Neuronal stem cell (in vitro differentiated cells): ENCODE measurements at regions not wholly inside any gene's neighbourhood (a gene's known extent, or its start where the extent isn't known, plus 50 kb on each side); places are given as distances from the start of the nearest gene placed in this dataset.

Experiments
- DNase-seq: peaks from one replicate; pipeline ENCODE4 v3.0.0-alpha.2; 2013; ENCODE audit warnings: low spot score
- H2AFZ ChIP-seq: one replicate; pipeline ENCODE4 v1.6.1; 2013; ENCODE audit warnings: mild to moderate bottlenecking, low read length, inconsistent platforms
- H2AK5ac ChIP-seq: 2 replicates; pipeline ENCODE4 v1.6.1; 2013; ENCODE audit warnings: low read depth, mild to moderate bottlenecking, inconsistent platforms, low read length, moderate library complexity, mixed read lengths
- H2BK120ac ChIP-seq: 2 replicates; pipeline ENCODE4 v1.6.1; 2013; ENCODE audit warnings: low read depth, mild to moderate bottlenecking, inconsistent platforms, low read length, moderate library complexity, mixed read lengths
- H2BK12ac ChIP-seq: one replicate; pipeline ENCODE4 v1.6.1; 2013; ENCODE audit warnings: low read length, inconsistent platforms
- H2BK15ac ChIP-seq: 2 replicates; pipeline ENCODE4 v1.6.1; 2013; ENCODE audit warnings: mild to moderate bottlenecking, low read length, inconsistent platforms, mixed read lengths
- H2BK5ac ChIP-seq: one replicate; pipeline ENCODE4 v1.6.1; 2013; ENCODE audit warnings: inconsistent platforms, mild to moderate bottlenecking, low read length, moderate library complexity
- H3K14ac ChIP-seq: one replicate; pipeline ENCODE4 v1.6.1; 2013; ENCODE audit warnings: low read length, inconsistent platforms
- H3K18ac ChIP-seq: 2 replicates; pipeline ENCODE4 v1.6.1; 2013; ENCODE audit warnings: low read length, inconsistent platforms
- H3K23ac ChIP-seq: 2 replicates; pipeline ENCODE4 v1.6.1; 2013; ENCODE audit warnings: low read depth, mild to moderate bottlenecking, mixed read lengths, low read length, inconsistent platforms; ENCODE audit not compliant: poor library complexity
- H3K27ac ChIP-seq: replicated peaks from 3 replicates; pipeline ENCODE4 v1.5.1; 2013; ENCODE audit warnings: low read length, inconsistent platforms
- H3K27me3 ChIP-seq, 3 experiments: 2 replicates each; pipeline ENCODE4 v1.6.1; 2013; ENCODE audit warnings: low read length in 3 of 3, mild to moderate bottlenecking in 2 of 3, inconsistent platforms in 1 of 3, low read depth in 1 of 3, mixed read lengths in 1 of 3, moderate library complexity in 1 of 3; ENCODE audit not compliant: control insufficient read depth in 3 of 3, insufficient read depth in 3 of 3
- H3K36me3 ChIP-seq, 2 donors: replicated peaks in 1 of 2; 2 replicates each; pipeline ENCODE4 v1.6.1; 2013; ENCODE audit warnings: low read length in 2 of 2; ENCODE audit not compliant: control insufficient read depth in 2 of 2, insufficient read depth in 2 of 2
- H3K4ac ChIP-seq: 2 replicates; pipeline ENCODE4 v1.6.1; 2013; ENCODE audit warnings: inconsistent platforms, mild to moderate bottlenecking, low read length, moderate library complexity
- H3K4me1 ChIP-seq, 2 donors: 1 replicate in 1 of 2; 2 replicates in 1 of 2; pipeline ENCODE4 v1.6.1; 2013; ENCODE audit warnings: low read length in 2 of 2, low read depth in 1 of 2; ENCODE audit not compliant: control insufficient read depth in 2 of 2, insufficient read depth in 1 of 2
- H3K4me2 ChIP-seq: one replicate; pipeline ENCODE4 v1.6.1; 2013; ENCODE audit warnings: mild to moderate bottlenecking, low read length, inconsistent platforms; ENCODE audit not compliant: insufficient read depth, poor library complexity, severe bottlenecking
- H3K4me3 ChIP-seq, 2 donors: 2 replicates each; pipeline ENCODE4 v1.5.1; 2013; ENCODE audit warnings: low read length in 2 of 2, mild to moderate bottlenecking in 2 of 2, inconsistent platforms in 1 of 2, moderate library complexity in 1 of 2
- H3K79me1 ChIP-seq: one replicate; pipeline ENCODE4 v1.6.1; 2013; ENCODE audit warnings: low read depth, mild to moderate bottlenecking, inconsistent platforms, low read length, moderate library complexity
- H3K9ac ChIP-seq: one replicate; pipeline ENCODE4 v1.6.1; 2013; ENCODE audit warnings: mild to moderate bottlenecking, low read depth, low read length, inconsistent platforms; ENCODE audit not compliant: poor library complexity
- H3K9me3 ChIP-seq, 2 donors: replicated peaks in 1 of 2; 2 replicates each; pipeline versions ENCODE3 to v1.6.1; 2013; ENCODE audit warnings: low read length in 2 of 2, mild to moderate bottlenecking in 2 of 2, inconsistent platforms in 1 of 2, low read depth in 1 of 2, mixed read lengths in 1 of 2, moderate library complexity in 1 of 2; ENCODE audit not compliant: control insufficient read depth in 2 of 2, insufficient read depth in 1 of 2
- H4K8ac ChIP-seq: one replicate; pipeline ENCODE4 v1.6.1; 2013; ENCODE audit warnings: low read depth, mild to moderate bottlenecking, inconsistent platforms, low read length, moderate library complexity
- H4K91ac ChIP-seq: one replicate; pipeline ENCODE4 v1.6.1; 2013; ENCODE audit warnings: low read length, low read depth, mild to moderate bottlenecking, inconsistent platforms; ENCODE audit not compliant: poor library complexity
- WGBS, 2 donors: extraction: QIAGEN DNeasy Blood & Tissue Kit; methylation state at CpG; one replicate each; pipeline ENCODE4 v1.1.7; 2013; ENCODE audit warnings: missing lambda C conversion rate in 2 of 2, mixed read lengths in 1 of 2; ENCODE audit not compliant: insufficient read length in 2 of 2, insufficient replicate concordance in 1 of 2; ENCODE audit errors: extremely low coverage in 2 of 2; 5-methylcytosine and 5-hydroxymethylcytosine counted together

DNA sequence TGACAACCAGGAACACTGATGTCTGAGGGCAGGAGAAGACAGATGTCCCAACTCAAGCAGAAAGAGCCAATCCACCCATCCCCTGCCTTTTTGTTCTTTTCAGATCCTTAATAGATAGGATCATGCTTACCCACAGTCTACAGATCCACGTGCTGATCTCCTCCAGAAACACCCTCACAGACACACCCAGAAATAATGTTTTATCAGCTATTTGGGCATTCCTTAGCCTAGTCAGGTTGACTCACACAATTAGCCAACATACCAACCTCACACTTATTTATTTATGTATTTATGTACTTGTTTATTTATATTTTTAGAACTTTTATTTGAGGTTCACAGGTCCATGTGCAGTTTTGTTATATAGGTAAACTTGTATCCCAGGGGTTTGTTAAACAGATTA, 151.5 kb upstream of the IL12B start:
- Histone ChIP-seq H3K27ac (no peak overlapping the region), H3K27me3 (no peaks in the 10 kb centered on the region), H3K4me1 (no peaks in the 10 kb centered on the region), H3K4ac (no peak overlapping the region), H2AK5ac (no peak overlapping the region), H3K79me1 (no peaks in the 10 kb centered on the region), H2BK15ac (no peak overlapping the region), H3K4me3 (no peak overlapping the region), H2BK12ac (no peak overlapping the region), H3K9ac (no peak overlapping the region), H2AFZ (no peak overlapping the region), H3K23ac (no peak overlapping the region), H3K14ac (no peak overlapping the region), H3K9me3 (no peaks in the 10 kb centered on the region), H3K4me2 (no peak overlapping the region), H3K18ac (no peak overlapping the region), H4K91ac (no peak overlapping the region), H3K36me3 (no peaks in the 10 kb centered on the region), H2BK5ac (no peak overlapping the region), H4K8ac (no peak overlapping the region), H2BK120ac (no peak overlapping the region)
- DNase-seq: no peak
- no CpG with 5 or more reads among the region's 1 CpG for WGBS, 2 donors

DNA sequence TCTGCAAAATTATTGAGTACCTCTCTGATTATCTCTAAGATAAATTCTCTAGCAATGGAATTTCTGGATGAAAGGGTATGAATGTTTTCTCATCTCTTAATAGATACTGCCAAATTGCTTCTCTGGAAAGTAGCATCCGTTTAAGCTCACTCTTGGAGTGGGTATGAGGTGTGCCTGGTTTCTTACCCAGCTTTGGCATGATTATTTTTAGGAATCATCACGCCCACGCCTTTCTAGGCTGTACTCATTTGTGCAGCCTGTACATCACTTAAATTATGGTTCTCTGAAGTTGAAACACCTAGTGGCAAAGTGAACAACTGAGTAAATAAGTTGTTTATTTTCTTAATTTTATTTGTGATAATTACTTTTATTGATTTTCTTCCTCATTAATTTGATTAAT, 156.5 kb upstream of the IL12B start:
- Histone ChIP-seq H3K9me3 (peaks cover 0 to 1% of the 10 kb centered on the region in 2 donors), H3K27me3 (no peaks in the 10 kb centered on the region), H3K36me3 (no peaks in the 10 kb centered on the region)

DNA sequence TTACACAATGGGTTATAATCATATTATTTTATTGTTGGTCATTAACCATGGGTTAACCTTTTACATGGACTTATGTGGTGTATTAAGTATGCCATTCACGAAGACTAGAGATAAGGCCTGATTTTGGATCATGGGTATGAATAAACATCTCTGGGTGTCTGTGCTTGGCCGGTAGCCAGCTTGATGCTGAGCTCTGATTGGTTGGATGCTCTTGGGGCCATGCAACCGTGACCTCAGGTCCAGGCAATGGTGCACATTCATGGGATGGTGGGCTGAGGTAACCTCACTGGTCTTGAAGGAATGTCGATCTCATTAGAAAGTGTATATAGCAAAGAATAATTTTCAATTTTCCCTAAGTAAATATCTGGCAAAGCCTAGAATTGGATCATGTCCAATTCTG, 158.2 kb upstream of the IL12B start:
- H2BK15ac ChIP-seq: no peak overlapping the region
- no peak overlapping the region for H3K4ac ChIP-seq
- H3K27me3 ChIP-seq: no peaks in the 10 kb centered on the region
- no peak overlapping the region for H2BK12ac ChIP-seq
- H2BK5ac ChIP-seq: no peak overlapping the region
- H3K4me2 ChIP-seq: no peak overlapping the region
- H3K79me1 ChIP-seq: no peaks in the 10 kb centered on the region
- peaks cover 0 to 1% of the 10 kb centered on the region in 2 donors for H3K9me3 ChIP-seq
- H3K23ac ChIP-seq: no peak overlapping the region
- no CpG with 5 or more reads among the region's 4 CpGs for WGBS, 2 donors
- no peak overlapping the region for H2AK5ac ChIP-seq
- H3K4me3 ChIP-seq: no peak overlapping the region
- no peak overlapping the region for H2AFZ ChIP-seq
- no peak overlapping the region for H3K18ac ChIP-seq
- no peak overlapping the region for H3K14ac ChIP-seq
- H3K9ac ChIP-seq: no peak overlapping the region
- no peak overlapping the region for H4K91ac ChIP-seq
- H2BK120ac ChIP-seq: no peak overlapping the region
- H3K27ac ChIP-seq: no peak overlapping the region
- no peaks in the 10 kb centered on the region for H3K4me1 ChIP-seq
- no peak overlapping the region for H4K8ac ChIP-seq
- DNase-seq: no peak
- no peaks in the 10 kb centered on the region for H3K36me3 ChIP-seq

More for the DNA sequence above, 156.5 kb upstream of the IL12B start:
- H3K9ac ChIP-seq: no peak overlapping the region
- no peak overlapping the region for H2BK12ac ChIP-seq
- no peaks in the 10 kb centered on the region for H3K79me1 ChIP-seq
- DNase-seq: no peak
- H4K91ac ChIP-seq: no peak overlapping the region
- H2BK15ac ChIP-seq: no peak overlapping the region
- H3K4ac ChIP-seq: no peak overlapping the region
- no peak overlapping the region for H4K8ac ChIP-seq
- no peak overlapping the region for H2AFZ ChIP-seq
- H3K4me1 ChIP-seq: no peaks in the 10 kb centered on the region
- H3K27ac ChIP-seq: no peak overlapping the region
- H3K23ac ChIP-seq: no peak overlapping the region
- H2BK120ac ChIP-seq: no peak overlapping the region
- H3K18ac ChIP-seq: no peak overlapping the region
- WGBS, 2 donors: no CpG with 5 or more reads among the region's 3 CpGs
- H3K4me3 ChIP-seq: no peak overlapping the region
- H3K14ac ChIP-seq: no peak overlapping the region
- no peak overlapping the region for H2BK5ac ChIP-seq
- no peak overlapping the region for H3K4me2 ChIP-seq
- no peak overlapping the region for H2AK5ac ChIP-seq

DNA sequence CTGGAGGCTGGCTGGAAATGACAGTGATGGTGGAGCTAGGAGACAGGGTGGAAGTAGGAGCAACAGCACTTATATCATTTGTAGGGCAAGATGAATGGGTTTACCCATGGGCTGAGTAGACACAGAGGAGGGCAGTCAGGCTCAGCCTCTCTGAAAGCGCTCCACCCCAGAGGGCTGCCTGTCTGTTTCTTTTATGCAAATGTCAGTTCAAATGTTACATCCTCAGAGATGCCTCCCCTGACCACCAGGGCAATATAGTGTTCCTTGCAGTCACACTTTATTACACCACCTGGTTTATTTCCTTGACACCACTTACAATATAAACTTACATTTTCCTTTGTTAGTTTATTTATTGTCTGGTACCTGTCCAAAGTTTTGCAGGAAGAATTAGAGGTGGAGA, 159.5 kb upstream of the IL12B start:
- H4K8ac ChIP-seq: no peak overlapping the region
- no peak overlapping the region for H3K23ac ChIP-seq
- H3K27ac ChIP-seq: no peak overlapping the region
- no peak overlapping the region for H2BK5ac ChIP-seq
- H3K4ac ChIP-seq: no peak overlapping the region
- H2BK12ac ChIP-seq: no peak overlapping the region
- DNase-seq: no peak
- peaks cover 0 to 1% of the 10 kb centered on the region in 2 donors for H3K9me3 ChIP-seq
- no peaks in the 10 kb centered on the region for H3K4me1 ChIP-seq
- WGBS, 2 donors: no CpG with 5 or more reads among the region's 1 CpG
- H3K36me3 ChIP-seq: no peaks in the 10 kb centered on the region
- no peak overlapping the region for H3K14ac ChIP-seq
- H3K9ac ChIP-seq: no peak overlapping the region
- no peak overlapping the region for H3K4me3 ChIP-seq
- no peak overlapping the region for H2BK15ac ChIP-seq
- no peak overlapping the region for H2AFZ ChIP-seq
- H2BK120ac ChIP-seq: no peak overlapping the region
- no peaks in the 10 kb centered on the region for H3K27me3 ChIP-seq
- H3K18ac ChIP-seq: no peak overlapping the region
- no peak overlapping the region for H2AK5ac ChIP-seq
- no peaks in the 10 kb centered on the region for H3K79me1 ChIP-seq
- H4K91ac ChIP-seq: no peak overlapping the region
- no peak overlapping the region for H3K4me2 ChIP-seq
